GM18907 (cell line): ENCODE measurements at regions not wholly inside any gene's neighbourhood (a gene's known extent, or its start where the extent isn't known, plus 50 kb on each side); places are given as distances from the start of the nearest gene placed in this dataset.

ENCODE experiments used
- ATAC-seq: cut with Tn5 transposase; IDR thresholded peaks from one replicate; pipeline ENCODE4 v1.9.1; 2021; ENCODE audit warnings: mild to moderate bottlenecking, moderate library complexity; ENCODE audit not compliant: unreplicated experiment

DNA sequence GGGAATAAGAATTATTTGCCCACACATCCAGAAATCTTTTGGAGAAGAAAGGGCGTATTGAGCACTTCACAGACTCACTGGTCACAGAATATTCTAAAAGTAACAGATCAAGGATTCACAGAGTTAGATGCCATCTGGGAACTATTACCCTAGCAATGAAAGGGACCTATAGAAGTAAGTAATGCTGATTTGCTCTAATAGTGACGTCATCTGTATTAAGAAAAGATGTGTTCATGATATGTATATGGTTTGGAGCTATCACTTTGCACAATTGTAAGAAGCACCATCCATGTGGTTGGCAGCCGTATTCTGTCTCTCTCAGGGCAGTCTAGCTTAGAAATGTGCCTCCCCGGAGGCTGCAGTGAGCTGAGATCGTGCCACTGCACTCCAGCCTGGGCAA lies 52.8 kb upstream of the SV2C start:
- ATAC-seq: no peak

- ATAC-seq: no peak
Measured at GRCh38 chr5:76029739-76030138, 53.4 kb upstream of the SV2C start.

DNA sequence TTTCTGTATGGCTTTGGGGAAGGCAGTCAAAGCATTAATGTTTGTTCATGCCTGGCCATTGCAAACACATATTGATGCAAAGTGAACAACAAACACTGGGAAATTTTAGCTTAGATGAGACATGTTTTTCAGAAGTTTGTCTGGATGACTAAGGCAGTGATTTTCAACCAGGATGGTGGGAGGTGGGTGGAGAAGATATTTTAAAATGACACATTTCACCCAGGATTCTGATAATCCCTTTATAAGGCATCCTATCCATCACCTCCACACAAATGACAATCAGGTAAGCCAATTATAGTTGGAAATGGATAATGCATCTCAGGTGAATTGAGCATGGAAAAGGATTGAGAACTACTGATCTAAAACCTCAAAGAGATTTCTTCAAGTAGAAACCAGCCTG lies 57.4 kb upstream of the SV2C start:
- ATAC-seq: no peak

- no peak for ATAC-seq
Measured at GRCh38 chr5:76025069-76025468, 58.1 kb upstream of the SV2C start.

- ATAC-seq: no peak
Measured at GRCh38 chr5:76022611-76023010, 60.6 kb upstream of the SV2C start.

GRCh38 chr5:76021936-76022584 lies 61.1 kb upstream of the SV2C start:
- ATAC-seq: no peak

GRCh38 chr5:76016258-76016657 lies 66.9 kb upstream of the SV2C start:
- ATAC-seq: no peak

DNA sequence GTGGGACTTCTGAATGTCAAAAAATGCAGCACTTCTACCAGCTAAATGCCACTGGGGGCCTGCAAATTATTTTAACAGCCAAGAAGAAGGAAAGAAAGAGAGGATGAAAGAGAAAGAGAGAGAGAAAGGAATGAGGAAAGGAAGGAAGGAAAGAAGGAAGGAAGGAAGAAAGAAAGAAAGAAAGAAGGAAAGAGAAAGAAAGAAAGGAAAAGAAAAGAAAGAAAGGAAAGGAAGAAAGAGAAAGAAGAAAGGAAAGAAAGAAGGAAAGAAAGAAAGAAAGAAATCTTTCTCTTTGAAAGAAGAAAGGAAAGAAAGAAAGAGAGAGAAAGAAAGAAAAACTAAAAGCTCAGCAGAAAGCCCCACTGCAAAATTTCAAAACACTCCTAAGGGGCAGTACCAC lies 69.2 kb upstream of the SV2C start:
- ATAC-seq: no peak

DNA sequence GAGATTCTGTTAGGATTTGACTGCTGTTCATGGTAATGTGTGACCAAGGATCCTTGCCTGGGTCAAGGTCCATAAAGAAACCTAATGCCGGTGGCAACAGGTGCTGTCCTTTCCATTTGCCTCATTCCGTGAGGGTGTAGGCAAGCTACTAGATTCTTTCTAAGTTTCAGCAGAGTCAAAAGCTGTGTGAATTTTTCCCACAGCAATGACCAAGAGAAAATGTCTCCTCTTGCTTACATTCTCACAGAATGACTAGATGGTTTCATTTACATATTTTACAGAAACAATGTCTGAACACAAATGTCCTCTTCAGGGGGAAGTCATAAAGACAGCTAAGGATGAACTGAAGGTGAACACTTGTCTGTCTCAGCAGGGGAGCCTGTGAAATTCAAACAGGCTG lies 75.3 kb upstream of the SV2C start:
- ATAC-seq: no peak

GRCh38 chr5:76000582-76000981 lies 82.6 kb upstream of the SV2C start:
- ATAC-seq: no peak

GRCh38 chr5:75993643-75994520 lies 89.3 kb upstream of the SV2C start:
- no peak for ATAC-seq

DNA sequence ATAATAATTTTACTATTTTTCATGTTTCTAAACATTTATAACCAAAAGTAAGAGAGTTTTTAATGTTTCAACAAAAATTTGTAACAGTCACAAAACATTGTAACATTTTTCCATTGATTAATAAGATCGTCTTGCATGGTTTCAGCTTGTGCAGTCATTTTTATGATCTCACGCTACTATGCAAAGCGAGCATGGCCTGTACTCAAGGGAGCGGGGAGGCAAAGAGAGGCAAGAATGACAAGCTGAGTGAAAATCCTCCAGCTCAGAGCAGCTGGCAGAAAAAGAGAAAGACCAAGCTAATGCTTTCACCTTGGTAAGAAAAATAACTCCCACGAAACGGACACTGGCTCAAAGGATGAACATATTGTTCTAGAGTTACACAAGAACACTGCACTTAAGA lies 90.0 kb upstream of the SV2C start:
- ATAC-seq: no peak

DNA sequence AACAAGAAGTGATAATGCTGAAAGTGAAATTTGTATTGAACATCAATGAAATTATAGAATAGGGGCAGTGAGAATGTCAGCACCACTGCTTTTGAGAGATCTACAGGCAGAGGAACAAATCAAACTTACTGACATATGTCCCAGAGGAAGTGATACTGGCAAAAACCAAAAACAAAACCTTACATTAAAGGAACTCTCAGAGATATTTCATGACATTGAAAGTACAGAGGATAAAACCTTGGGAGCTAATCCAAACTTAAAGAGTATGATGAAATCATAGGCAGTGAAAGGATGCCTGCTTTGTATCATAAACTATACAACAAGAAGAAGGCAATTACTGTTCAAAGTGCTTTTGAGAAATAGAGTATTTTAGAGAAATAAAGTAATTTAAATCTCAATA lies 90.4 kb upstream of the SV2C start:
- no peak for ATAC-seq

DNA sequence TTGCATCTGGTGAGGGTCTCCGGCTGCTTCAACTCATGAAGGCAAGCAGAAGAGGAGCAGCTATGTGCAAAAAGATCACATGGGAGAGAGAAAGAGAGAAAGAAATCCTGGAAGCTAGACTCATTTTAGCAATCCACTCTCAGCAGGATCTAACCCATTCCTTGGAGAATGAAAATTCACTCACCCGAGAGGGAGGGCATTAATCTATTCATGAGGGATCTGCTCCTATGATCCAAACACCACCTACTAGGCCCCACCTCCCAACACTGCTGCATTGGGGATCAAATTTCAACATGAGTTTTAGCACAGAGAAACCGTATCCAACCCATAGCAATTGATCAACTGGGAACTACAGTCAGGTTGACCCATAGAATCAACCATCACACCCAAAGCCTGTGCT lies 98.1 kb upstream of the SV2C start:
- ATAC-seq: no peak

DNA sequence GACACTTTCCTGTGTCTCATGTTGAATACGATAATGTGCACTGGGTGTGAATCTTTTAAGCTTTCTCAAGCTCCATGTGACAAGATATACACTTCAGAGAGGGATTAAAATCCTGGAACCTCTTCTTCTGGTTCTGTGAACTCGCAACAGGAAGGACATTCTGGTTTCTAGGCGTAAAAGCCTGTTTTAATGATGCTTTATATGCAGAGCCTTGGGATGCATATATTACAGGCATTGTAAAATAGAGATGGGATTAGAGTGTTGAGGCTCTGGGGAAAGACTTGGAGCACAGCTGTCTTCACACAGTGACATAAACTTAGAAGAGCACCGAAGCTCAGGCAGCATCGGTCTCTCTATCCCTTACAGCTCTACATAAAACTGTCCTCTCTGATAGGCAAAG lies 107.7 kb upstream of the SV2C start:
- ATAC-seq: no peak

- ATAC-seq: no peak
Measured at GRCh38 chr5:75965292-75965691, 117.9 kb upstream of the SV2C start.

DNA sequence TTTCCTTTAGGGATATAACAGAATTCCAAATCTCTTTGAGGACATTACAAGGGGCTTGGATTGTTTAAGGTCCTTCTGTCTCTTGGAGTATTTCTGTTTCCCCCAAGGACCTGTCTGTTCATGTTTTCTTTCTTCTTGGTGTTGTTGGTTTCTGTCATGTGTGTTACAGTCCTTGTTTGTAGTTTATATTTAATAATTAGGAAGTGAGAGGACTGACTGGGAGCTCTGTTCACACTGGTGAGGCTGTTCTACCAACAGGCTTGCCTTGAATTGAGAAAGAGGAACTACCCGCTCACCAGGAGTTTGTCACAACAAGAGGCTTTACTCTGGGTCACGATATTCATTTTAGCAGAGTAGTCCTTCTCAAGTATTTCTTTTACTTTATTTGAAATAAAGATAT lies 119.2 kb upstream of the SV2C start:
- no peak for ATAC-seq

DNA sequence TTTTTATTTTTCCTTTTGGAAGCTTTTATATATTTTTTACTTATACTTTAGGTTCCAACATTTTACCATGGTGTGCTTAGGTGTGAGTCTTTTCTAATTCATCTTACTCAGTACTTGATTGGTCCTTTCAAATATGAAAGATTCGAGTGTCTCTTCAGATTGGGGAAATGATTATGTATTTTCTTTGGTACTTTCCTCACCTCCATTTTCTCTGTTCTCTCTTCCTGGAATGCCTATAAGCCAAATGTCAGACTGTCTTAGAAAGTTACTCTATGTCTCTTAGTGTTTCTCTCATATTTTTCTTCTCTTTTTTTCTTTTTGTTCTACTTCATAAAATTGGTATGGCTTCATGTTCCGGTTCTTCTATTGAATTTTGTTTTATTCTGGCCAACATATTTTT lies 119.6 kb upstream of the SV2C start:
- no peak for ATAC-seq

DNA sequence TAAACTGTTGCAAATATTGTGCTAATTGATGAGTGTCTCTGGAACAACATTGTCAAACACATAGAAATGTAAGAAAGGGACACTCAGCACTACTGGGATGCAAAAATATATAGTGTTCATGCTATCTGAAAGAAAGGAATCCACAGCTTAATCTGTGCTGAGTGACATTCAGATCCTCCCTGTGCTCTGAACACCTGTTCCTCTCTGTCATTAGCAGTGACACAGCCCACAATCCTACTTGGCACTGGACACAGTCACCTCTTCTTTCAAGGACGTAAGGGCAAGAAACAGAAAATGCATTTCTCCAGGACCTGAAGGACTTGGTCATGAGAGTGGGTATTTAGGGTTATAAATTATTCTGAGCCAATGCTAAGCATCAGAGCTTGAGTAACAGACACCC lies 121.4 kb upstream of the SV2C start:
- no peak for ATAC-seq

- ATAC-seq: no peak
Measured at GRCh38 chr5:75960129-75960528, 123.1 kb upstream of the SV2C start.

DNA sequence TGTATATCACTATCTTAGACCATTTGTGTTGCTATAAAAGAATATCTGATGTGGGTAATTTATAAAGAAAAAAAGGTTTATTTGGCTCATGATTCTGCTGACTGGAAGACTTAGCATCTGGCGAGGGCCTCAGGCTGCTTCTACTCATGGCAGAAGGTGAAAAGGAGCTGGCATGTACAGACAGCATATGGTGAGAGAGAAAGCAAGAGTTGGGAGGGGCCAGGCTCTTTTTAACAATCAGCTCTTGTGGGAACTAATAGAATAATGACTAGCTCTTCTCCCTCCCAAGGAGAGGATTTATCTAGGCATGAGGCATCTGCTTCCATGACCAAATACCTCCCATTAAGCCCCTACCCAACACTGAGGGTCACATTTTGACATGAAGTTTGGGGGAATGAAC lies 130.2 kb upstream of the SV2C start:
- ATAC-seq: no peak

- ATAC-seq: no peak
Measured at GRCh38 chr5:75952291-75952690, 130.9 kb upstream of the SV2C start.

- ATAC-seq: no peak
Measured at GRCh38 chr5:75951716-75952115, 131.5 kb upstream of the SV2C start.
